Fibroblast of lung (primary cell): ENCODE measurements at regions not wholly inside any gene's neighbourhood (a gene's known extent, or its start where the extent isn't known, plus 50 kb on each side); places are given as distances from the start of the nearest gene placed in this dataset.

ENCODE experiments used
- EZH2 ChIP-seq: IDR thresholded peaks from 2 replicates; pipeline ENCODE4 v1.5.1; 2012; ENCODE audit warnings: low read length, control low read depth, mild to moderate bottlenecking; ENCODE audit errors: missing control alignments
- TF ChIP-seq, protein P1 (sequence below), 2 donors: IDR thresholded peaks in 1 of 2; conservative IDR thresholded peaks in 1 of 2; 1 replicate in 1 of 2; 2 replicates in 1 of 2; pipeline ENCODE4 v1.5.1; 2011 to 2012; ENCODE audit warnings: low read length in 2 of 2, control low read depth in 1 of 2, inconsistent platforms in 1 of 2, low read depth in 1 of 2, mild to moderate bottlenecking in 1 of 2

DNA sequence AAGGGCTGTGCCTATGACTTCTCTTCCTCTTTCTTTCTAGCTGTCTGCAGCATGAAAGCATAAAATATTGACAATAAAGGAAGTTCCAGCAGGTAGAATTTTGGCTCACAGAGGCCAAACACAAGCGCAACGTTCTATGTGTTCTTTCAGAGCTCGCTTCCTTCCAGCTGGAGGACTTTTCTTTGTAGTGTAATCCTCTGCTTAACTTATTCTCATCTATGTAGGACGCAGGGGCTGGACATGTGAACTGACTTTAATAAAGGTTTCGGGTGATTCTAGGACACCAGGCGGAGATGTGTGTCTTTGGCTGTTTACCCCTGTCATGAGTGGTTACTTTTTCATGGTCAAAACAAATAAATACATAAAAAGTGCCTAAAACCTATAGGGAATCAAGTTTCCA, 191.5 kb upstream of the MAF start:
- TF ChIP-seq, protein P1, sequence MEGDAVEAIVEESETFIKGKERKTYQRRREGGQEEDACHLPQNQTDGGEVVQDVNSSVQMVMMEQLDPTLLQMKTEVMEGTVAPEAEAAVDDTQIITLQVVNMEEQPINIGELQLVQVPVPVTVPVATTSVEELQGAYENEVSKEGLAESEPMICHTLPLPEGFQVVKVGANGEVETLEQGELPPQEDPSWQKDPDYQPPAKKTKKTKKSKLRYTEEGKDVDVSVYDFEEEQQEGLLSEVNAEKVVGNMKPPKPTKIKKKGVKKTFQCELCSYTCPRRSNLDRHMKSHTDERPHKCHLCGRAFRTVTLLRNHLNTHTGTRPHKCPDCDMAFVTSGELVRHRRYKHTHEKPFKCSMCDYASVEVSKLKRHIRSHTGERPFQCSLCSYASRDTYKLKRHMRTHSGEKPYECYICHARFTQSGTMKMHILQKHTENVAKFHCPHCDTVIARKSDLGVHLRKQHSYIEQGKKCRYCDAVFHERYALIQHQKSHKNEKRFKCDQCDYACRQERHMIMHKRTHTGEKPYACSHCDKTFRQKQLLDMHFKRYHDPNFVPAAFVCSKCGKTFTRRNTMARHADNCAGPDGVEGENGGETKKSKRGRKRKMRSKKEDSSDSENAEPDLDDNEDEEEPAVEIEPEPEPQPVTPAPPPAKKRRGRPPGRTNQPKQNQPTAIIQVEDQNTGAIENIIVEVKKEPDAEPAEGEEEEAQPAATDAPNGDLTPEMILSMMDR (conservative IDR thresholded peaks at IDR 0.05 in 1 of 2, IDR thresholded peaks at IDR 0.05 in 1 of 2; ENCODE audit: low read depth in 1 of 2, low read length in 2 of 2) = no peak
- TF ChIP-seq EZH2 = no peak
